ENCODE measurements at regions not wholly inside any gene's neighbourhood (a gene's known extent, or its start where the extent isn't known, plus 50 kb on each side); places are given as distances from the start of the nearest gene placed in this dataset.
"Not testable (repeated sequence)": the region's sequence is repeated elsewhere in the genome, so short reads cannot be mapped to it uniquely, and the experiment has no call there.

GRCh38 chr2:91989781-91990180 lies 2881.4 kb upstream of the TEKT4 start:
- DNase-seq; H3K36me3 Mint-ChIP-seq (ENCODE audit: unreplicated experiment); H3K27ac Mint-ChIP-seq (ENCODE audit: unreplicated experiment); H3K9me3 Mint-ChIP-seq (ENCODE audit: unreplicated experiment); H3K27me3 Mint-ChIP-seq (ENCODE audit: unreplicated experiment); H3K4me1 Mint-ChIP-seq (ENCODE audit: low read depth, unreplicated experiment); H3K4me3 Mint-ChIP-seq (ENCODE audit: unreplicated experiment): not testable (repeated sequence)

GRCh38 chr2:92006557-92006956 lies 2864.7 kb upstream of the TEKT4 start:
- DNase-seq; H3K27ac Mint-ChIP-seq (ENCODE audit: unreplicated experiment); H3K9me3 Mint-ChIP-seq (ENCODE audit: unreplicated experiment); H3K27me3 Mint-ChIP-seq (ENCODE audit: unreplicated experiment); H3K4me1 Mint-ChIP-seq (ENCODE audit: low read depth, unreplicated experiment); H3K4me3 Mint-ChIP-seq (ENCODE audit: unreplicated experiment); H3K36me3 Mint-ChIP-seq (ENCODE audit: unreplicated experiment): not testable (repeated sequence)

All from glutamatergic neuron (in vitro differentiated cells).